K562 (cell line): ENCODE measurements at regions not wholly inside any gene's neighbourhood (a gene's known extent, or its start where the extent isn't known, plus 50 kb on each side); places are given as distances from the start of the nearest gene placed in this dataset.

Source experiments
- ATAC-seq: fragments of 200-7000 bp; cut with Tn5 transposase; 3 replicates; pipeline ENCODE4 v1.9.1; 2020; ENCODE audit warnings: moderate library complexity
- BruUV-seq: library from RNA; stranded (reverse); fragments of 400-500 nt; replicated peaks from 2 replicates; lab custom pipeline; 2021; lab: Mats Ljungman, UMichigan
- CTCF ChIA-PET: fragments of 300-600 bp; formaldehyde crosslinking; extraction: SDS; loops from one replicate; lab custom pipeline; 2021; ENCODE audit warnings: low intra/inter-chr PET ratio; lab: Yijun Ruan, JAX
- POLR2A ChIA-PET: fragments of 300-600, 350-650 bp; sonication (Branson Sonifier 250); formaldehyde crosslinking; extraction: SDS; loops from one replicate; lab custom pipeline; 2021; ENCODE audit warnings: antibody characterized with exemption, inconsistent platforms; lab: Yijun Ruan, JAX
- DNase-seq, 4 experiments: peaks; one replicate each; pipeline versions ENCODE4 v3.0.0 to v3.0.0-alpha.2; 2011 to 2018; ENCODE audit warnings: low spot score in 3 of 4, mixed read lengths in 3 of 4; ENCODE audit errors: extremely low read depth in 1 of 4
- FAIRE-seq: peaks from 2 replicates; lab custom pipeline; 2011; peaks lifted over from hg19 to GRCh38; lab: Jason Lieb, UNC
- H2AFZ ChIP-seq: 2 replicates; pipeline ENCODE4 v1.6.0; 2011; ENCODE audit warnings: low read depth, low read length, control low read depth, inconsistent platforms
- H3K27ac ChIP-seq: fragments of 200-600 bp; 3 replicates; pipeline ENCODE4 v1.8.0; 2011; ENCODE audit warnings: low read depth, mild to moderate bottlenecking, control low read depth, inconsistent platforms, low read length, moderate library complexity, mixed read lengths; ENCODE audit errors: extremely low read depth
- H3K27me3 ChIP-seq, 2 experiments: fragments of 300-600 bp in 1 of 2; 2 replicates in 1 of 2; 3 replicates in 1 of 2; pipeline versions ENCODE4 v1.6.0 to v1.8.0; 2011; ENCODE audit warnings: inconsistent platforms in 2 of 2, low read length in 2 of 2, mild to moderate bottlenecking in 1 of 2, mixed read lengths in 1 of 2, moderate library complexity in 1 of 2; ENCODE audit not compliant: control insufficient read depth in 2 of 2, insufficient read depth in 2 of 2
- H3K36me3 ChIP-seq: fragments of 300-600 bp; 3 replicates; pipeline ENCODE4 v1.8.0; 2011; ENCODE audit warnings: mild to moderate bottlenecking, low read length, inconsistent platforms; ENCODE audit not compliant: control insufficient read depth, insufficient read depth
- H3K4me1 ChIP-seq, 2 experiments: fragments of 200-600 bp in 1 of 2; replicated peaks in 1 of 2; 2 replicates in 1 of 2; 3 replicates in 1 of 2; pipeline versions ENCODE4 v1.5.1 to v1.8.0; 2011; ENCODE audit warnings: inconsistent platforms in 2 of 2, low read length in 2 of 2, mild to moderate bottlenecking in 1 of 2, mixed read lengths in 1 of 2, moderate library complexity in 1 of 2; ENCODE audit not compliant: control insufficient read depth in 2 of 2, insufficient read depth in 2 of 2
- H3K4me2 ChIP-seq: 2 replicates; pipeline ENCODE4 v1.6.1; 2011; ENCODE audit warnings: low read length, control low read depth, inconsistent platforms, mixed read lengths; ENCODE audit not compliant: insufficient read depth
- H3K4me3 ChIP-seq: fragments of 200-600 bp; sonication (generic), shearing (Covaris generic); 2 replicates; pipeline ENCODE4 v1.5.1; 2016; ENCODE audit warnings: control low read depth, inconsistent platforms
- H3K79me2 ChIP-seq: fragments of 200-600 bp; 3 replicates; pipeline ENCODE4 v1.8.0; 2011; ENCODE audit warnings: low read length, inconsistent platforms; ENCODE audit not compliant: control insufficient read depth, insufficient read depth
- H3K9ac ChIP-seq, 2 experiments: 2 replicates each; pipeline versions ENCODE4 v1.6.0 to v1.6.1; 2011; ENCODE audit warnings: low read depth in 2 of 2, low read length in 2 of 2, control low read depth in 1 of 2, inconsistent platforms in 1 of 2, mild to moderate bottlenecking in 1 of 2, mixed read lengths in 1 of 2; ENCODE audit not compliant: insufficient read depth in 1 of 2
- H3K9me1 ChIP-seq: one replicate; pipeline ENCODE4 v1.6.0; 2011; ENCODE audit warnings: inconsistent platforms, mild to moderate bottlenecking, low read length, moderate library complexity; ENCODE audit not compliant: control insufficient read depth, insufficient read depth
- H3K9me3 ChIP-seq: replicated peaks from 2 replicates; pipeline ENCODE4 v1.5.1; 2011; ENCODE audit warnings: low read depth, low read length, inconsistent platforms; ENCODE audit not compliant: control insufficient read depth, insufficient read depth
- H4K20me1 ChIP-seq: replicated peaks from 2 replicates; pipeline ENCODE4 v1.6.1; 2011; ENCODE audit warnings: low read length, inconsistent platforms, mixed read lengths; ENCODE audit not compliant: control insufficient read depth, insufficient read depth
- BRF1 ChIP-seq: IDR thresholded peaks from 3 replicates; pipeline ENCODE4 v1.6.1; 2011; ENCODE audit warnings: borderline replicate concordance, mild to moderate bottlenecking; ENCODE audit not compliant: insufficient read length; ENCODE audit errors: extremely low read depth
- ELF1 ChIP-seq: fragments of 200-800 bp; sonication (Bioruptor generic); IDR thresholded peaks from 2 replicates; pipeline ENCODE4 v1.6.1; 2016; ENCODE audit warnings: missing genetic modification characterization, missing compliant biosample characterization
- FUS ChIP-seq: fragments of 200-400 bp; formaldehyde crosslinking; optimal IDR thresholded peaks from 2 replicates; pipeline ENCODE3; 2017; ENCODE audit warnings: low read depth, low read length
- NCOR1 ChIP-seq: fragments of 450-650 bp; IDR thresholded peaks from 2 replicates; pipeline ENCODE4 v1.6.1; 2016; ENCODE audit warnings: mild to moderate bottlenecking, moderate library complexity
- PCBP1 ChIP-seq: fragments of 200-400 bp; formaldehyde crosslinking; IDR thresholded peaks from 2 replicates; pipeline ENCODE4 v1.6.1; 2018; ENCODE audit warnings: mild to moderate bottlenecking, low read depth, low read length; ENCODE audit not compliant: poor library complexity, severe bottlenecking
- PPARD ChIP-seq: fragments of 250-450 bp; sonication (Bioruptor Pico); IDR thresholded peaks from 2 replicates; pipeline ENCODE4 v1.8.0; 2022; ENCODE audit warnings: inconsistent platforms, mild to moderate bottlenecking, moderate library complexity
- RBM17 ChIP-seq: fragments of 200-400 bp; formaldehyde crosslinking; IDR thresholded peaks from 2 replicates; pipeline ENCODE4 v1.6.1; 2017; ENCODE audit warnings: low read depth, mild to moderate bottlenecking, low read length, borderline replicate concordance
- TCF7 ChIP-seq: sonication (generic); IDR thresholded peaks from 2 replicates; pipeline ENCODE4 v1.6.1; 2016; ENCODE audit warnings: antibody characterized with exemption, borderline replicate concordance
- TEAD4 ChIP-seq, 2 experiments: sonication (generic) in 1 of 2; formaldehyde crosslinking in 1 of 2; IDR thresholded peaks; 2 replicates each; pipeline versions ENCODE4 v1.6.1 to v1.8.0; 2012 to 2022; ENCODE audit warnings: borderline replicate concordance in 1 of 2, inconsistent platforms in 1 of 2, low read length in 1 of 2, mild to moderate bottlenecking in 1 of 2, missing genetic modification reagents in 1 of 2
- ZBED1 ChIP-seq: IDR thresholded peaks from 2 replicates; pipeline ENCODE4 v1.6.1; 2014
- ZNF140 ChIP-seq: fragments of 250-450 bp; sonication (Bioruptor Pico); IDR thresholded peaks from 2 replicates; pipeline ENCODE4 v1.8.0; 2021; ENCODE audit warnings: moderate library complexity, mild to moderate bottlenecking, inconsistent platforms
- ZNF146 ChIP-seq: IDR thresholded peaks from one replicate; pipeline ENCODE4 v1.6.1; 2018; ENCODE audit warnings: missing compliant biosample characterization; ENCODE audit not compliant: unreplicated experiment
- ZNF780A ChIP-seq: fragments of 250-450 bp; sonication (Bioruptor Pico); IDR thresholded peaks from 2 replicates; pipeline ENCODE4 v1.5.0; 2021; ENCODE audit warnings: mild to moderate bottlenecking
- WGBS: fragments of 100-300 bp; shearing (Covaris generic); methylation state at CpG from one replicate; pipeline ENCODE4 v1.1.6; 2016; ENCODE audit warnings: low coverage, mixed read lengths; ENCODE audit not compliant: insufficient coverage; ENCODE audit errors: missing lambda C conversion rate; 5-methylcytosine and 5-hydroxymethylcytosine counted together
- in situ Hi-C: fragments of 300-500 bp; cut with MboI; formaldehyde crosslinking; loops from 4 replicates; pipeline ENCODE4 v1.15.0; 2018; ENCODE audit warnings: inconsistent platforms, mixed read lengths
- intact Hi-C: fragments of 100-400 bp; cut with micrococcal nuclease; formaldehyde crosslinking; loops from 2 replicates; pipeline ENCODE4 v1.14.2; 2022
- TF ChIP-seq, protein P1 (sequence below), 2 experiments: fragments of 450-650 bp; conservative IDR thresholded peaks; 2 replicates each; pipeline ENCODE4 v1.6.1; 2017; ENCODE audit warnings: mild to moderate bottlenecking in 2 of 2, moderate library complexity in 2 of 2
- TF ChIP-seq, protein P2 (sequence below), 2 experiments: fragments of 150-350 bp in 1 of 2; IDR thresholded peaks; 2 replicates each; pipeline ENCODE4 v1.6.1; 2012 to 2016; ENCODE audit warnings: low read depth in 2 of 2, low read length in 2 of 2, mild to moderate bottlenecking in 1 of 2, moderate library complexity in 1 of 2
- TF ChIP-seq, protein P3 (sequence below): fragments of 450-650 bp; formaldehyde crosslinking; IDR thresholded peaks from 2 replicates; pipeline ENCODE4 v1.4.0; 2020; ENCODE audit warnings: mild to moderate bottlenecking, moderate library complexity

DNA sequence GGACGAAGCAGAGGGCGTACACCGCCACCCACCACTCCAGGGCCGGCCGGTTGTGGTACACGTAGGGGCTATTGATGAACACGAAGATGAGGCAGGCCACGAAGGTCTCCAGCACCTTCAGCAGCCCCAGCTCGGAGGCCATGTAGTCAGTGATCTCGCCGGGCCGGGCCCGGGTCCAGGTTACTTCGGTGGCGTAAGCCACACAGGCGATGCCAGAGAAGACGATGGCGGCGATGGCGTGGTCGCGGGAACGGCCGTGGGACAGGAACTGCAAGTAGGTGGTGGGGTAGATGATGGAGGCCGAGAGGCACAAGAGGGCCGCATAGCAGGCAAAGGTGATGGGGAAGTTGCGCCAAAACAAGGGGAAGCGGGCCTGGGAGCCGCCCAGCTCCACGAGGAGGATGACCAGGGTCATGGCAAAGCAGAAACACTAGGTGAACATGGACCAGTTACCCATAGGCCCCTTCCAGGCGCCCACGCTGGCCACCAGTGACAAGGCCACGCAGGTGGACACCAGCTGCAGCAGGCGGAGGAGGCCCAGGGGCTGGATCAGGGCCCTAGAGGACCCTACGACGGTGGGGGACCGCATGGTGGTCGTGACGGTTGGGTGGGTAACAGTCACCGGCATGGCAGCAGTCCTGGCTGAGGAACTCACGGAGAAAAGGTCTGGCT is 128.4 kb upstream of the FAM98A start:
- Histone ChIP-seq H3K4me2 (no peak overlapping the region), H2AFZ (peak overlapping the region; percentile 68; the same call in 1 of the 2 replicates), H4K20me1 (no peaks in the 10 kb centered on the region), H3K9me1 (no peaks in the 10 kb centered on the region), H3K4me3 (no peak overlapping the region), H3K9me3 (no peaks in the 10 kb centered on the region), H3K4me1 (peaks cover 0 to 13% of the 10 kb centered on the region in 2 experiments; a peak in 3 of 5 replicates), H3K27me3 (peaks cover 0 to 7% of the 10 kb centered on the region in 2 experiments; a peak in 2 of 5 replicates), H3K79me2 (no peaks in the 10 kb centered on the region), H3K9ac (no peak overlapping the region), H3K36me3 (no peaks in the 10 kb centered on the region), H3K27ac (no peak overlapping the region)
- 21% methylated on average over 26 of the region's 41 CpGs for WGBS
- in situ Hi-C loops: no loop called here
- DNase-seq (no peak), FAIRE-seq (no peak), ATAC-seq (peak; percentile 40; the same call in 2 of the 3 replicates)
- BruUV-seq: no TSS peak
- intact Hi-C loops: no loop called here
- CTCF ChIA-PET: no interaction called here
- POLR2A ChIA-PET: no interaction called here
- TF ChIP-seq NCOR1 (no peak), ZNF146 (no peak), FUS (no peak), TCF7 (no peak), ELF1 (no peak), ZBED1 (no peak), PCBP1 (no peak), ZNF780A (CRISPR knock-in tag) (no peak), PPARD (CRISPR knock-in tag) (no peak), ZNF140 (CRISPR knock-in tag) (no peak), RBM17 (no peak), BRF1 (no peak), TEAD4 (IDR thresholded peaks at IDR 0.05; ENCODE audit: low read length) (no peak), TEAD4 (CRISPR knock-in tag; IDR thresholded peaks at IDR 0.05; ENCODE audit: borderline replicate concordance) (no peak)
- TF ChIP-seq, protein P1, sequence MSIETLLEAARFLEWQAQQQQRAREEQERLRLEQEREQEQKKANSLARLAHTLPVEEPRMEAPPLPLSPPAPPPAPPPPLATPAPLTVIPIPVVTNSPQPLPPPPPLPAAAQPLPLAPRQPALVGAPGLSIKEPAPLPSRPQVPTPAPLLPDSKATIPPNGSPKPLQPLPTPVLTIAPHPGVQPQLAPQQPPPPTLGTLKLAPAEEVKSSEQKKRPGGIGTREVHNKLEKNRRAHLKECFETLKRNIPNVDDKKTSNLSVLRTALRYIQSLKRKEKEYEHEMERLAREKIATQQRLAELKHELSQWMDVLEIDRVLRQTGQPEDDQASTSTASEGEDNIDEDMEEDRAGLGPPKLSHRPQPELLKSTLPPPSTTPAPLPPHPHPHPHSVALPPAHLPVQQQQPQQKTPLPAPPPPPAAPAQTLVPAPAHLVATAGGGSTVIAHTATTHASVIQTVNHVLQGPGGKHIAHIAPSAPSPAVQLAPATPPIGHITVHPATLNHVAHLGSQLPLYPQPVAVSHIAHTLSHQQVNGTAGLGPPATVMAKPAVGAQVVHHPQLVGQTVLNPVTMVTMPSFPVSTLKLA (conservative IDR thresholded peaks at IDR 0.05): no peak
- TF ChIP-seq, protein P2, sequence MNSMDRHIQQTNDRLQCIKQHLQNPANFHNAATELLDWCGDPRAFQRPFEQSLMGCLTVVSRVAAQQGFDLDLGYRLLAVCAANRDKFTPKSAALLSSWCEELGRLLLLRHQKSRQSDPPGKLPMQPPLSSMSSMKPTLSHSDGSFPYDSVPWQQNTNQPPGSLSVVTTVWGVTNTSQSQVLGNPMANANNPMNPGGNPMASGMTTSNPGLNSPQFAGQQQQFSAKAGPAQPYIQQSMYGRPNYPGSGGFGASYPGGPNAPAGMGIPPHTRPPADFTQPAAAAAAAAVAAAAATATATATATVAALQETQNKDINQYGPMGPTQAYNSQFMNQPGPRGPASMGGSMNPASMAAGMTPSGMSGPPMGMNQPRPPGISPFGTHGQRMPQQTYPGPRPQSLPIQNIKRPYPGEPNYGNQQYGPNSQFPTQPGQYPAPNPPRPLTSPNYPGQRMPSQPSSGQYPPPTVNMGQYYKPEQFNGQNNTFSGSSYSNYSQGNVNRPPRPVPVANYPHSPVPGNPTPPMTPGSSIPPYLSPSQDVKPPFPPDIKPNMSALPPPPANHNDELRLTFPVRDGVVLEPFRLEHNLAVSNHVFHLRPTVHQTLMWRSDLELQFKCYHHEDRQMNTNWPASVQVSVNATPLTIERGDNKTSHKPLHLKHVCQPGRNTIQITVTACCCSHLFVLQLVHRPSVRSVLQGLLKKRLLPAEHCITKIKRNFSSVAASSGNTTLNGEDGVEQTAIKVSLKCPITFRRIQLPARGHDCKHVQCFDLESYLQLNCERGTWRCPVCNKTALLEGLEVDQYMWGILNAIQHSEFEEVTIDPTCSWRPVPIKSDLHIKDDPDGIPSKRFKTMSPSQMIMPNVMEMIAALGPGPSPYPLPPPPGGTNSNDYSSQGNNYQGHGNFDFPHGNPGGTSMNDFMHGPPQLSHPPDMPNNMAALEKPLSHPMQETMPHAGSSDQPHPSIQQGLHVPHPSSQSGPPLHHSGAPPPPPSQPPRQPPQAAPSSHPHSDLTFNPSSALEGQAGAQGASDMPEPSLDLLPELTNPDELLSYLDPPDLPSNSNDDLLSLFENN (IDR thresholded peaks at IDR 0.05; ENCODE audit: low read depth in 2 of 2, low read length in 2 of 2): no peak
- TF ChIP-seq, protein P3, sequence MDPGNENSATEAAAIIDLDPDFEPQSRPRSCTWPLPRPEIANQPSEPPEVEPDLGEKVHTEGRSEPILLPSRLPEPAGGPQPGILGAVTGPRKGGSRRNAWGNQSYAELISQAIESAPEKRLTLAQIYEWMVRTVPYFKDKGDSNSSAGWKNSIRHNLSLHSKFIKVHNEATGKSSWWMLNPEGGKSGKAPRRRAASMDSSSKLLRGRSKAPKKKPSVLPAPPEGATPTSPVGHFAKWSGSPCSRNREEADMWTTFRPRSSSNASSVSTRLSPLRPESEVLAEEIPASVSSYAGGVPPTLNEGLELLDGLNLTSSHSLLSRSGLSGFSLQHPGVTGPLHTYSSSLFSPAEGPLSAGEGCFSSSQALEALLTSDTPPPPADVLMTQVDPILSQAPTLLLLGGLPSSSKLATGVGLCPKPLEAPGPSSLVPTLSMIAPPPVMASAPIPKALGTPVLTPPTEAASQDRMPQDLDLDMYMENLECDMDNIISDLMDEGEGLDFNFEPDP (CRISPR knock-in tag): no peak
